HG02763 (cell line): ENCODE measurements at regions not wholly inside any gene's neighbourhood (a gene's known extent, or its start where the extent isn't known, plus 50 kb on each side); places are given as distances from the start of the nearest gene placed in this dataset.
A peak's percentile ranks its signal among the peaks of the same experiment; 100 is the strongest.
"Not testable (repeated sequence)": the region's sequence is repeated elsewhere in the genome, so short reads cannot be mapped to it uniquely, and the experiment has no call there.

Source experiments
- ATAC-seq: cut with Tn5 transposase; IDR thresholded peaks from one replicate; pipeline ENCODE4 v1.9.1; 2021; ENCODE audit warnings: mild to moderate bottlenecking, moderate library complexity; ENCODE audit not compliant: unreplicated experiment

DNA sequence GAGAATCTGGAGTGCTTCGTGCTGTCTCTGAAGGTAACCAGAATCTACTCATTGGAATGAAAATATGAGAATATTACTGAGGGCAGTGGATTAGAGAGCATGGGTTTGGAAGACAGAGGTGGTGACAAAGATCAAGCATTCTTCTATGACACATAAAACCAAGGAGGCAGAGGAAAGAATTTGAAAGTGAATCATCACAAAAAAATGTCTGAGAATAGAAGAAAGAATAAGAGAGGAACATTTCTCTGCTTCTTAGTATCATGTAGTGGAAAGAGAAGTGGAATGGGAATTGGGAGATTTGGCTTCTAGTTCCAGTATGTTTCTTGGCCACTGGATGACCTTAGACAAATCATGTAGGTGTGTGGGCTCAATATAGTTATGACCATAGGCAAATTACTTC is 474.0 kb downstream of the TFAP2B start:
- no peak for ATAC-seq

DNA sequence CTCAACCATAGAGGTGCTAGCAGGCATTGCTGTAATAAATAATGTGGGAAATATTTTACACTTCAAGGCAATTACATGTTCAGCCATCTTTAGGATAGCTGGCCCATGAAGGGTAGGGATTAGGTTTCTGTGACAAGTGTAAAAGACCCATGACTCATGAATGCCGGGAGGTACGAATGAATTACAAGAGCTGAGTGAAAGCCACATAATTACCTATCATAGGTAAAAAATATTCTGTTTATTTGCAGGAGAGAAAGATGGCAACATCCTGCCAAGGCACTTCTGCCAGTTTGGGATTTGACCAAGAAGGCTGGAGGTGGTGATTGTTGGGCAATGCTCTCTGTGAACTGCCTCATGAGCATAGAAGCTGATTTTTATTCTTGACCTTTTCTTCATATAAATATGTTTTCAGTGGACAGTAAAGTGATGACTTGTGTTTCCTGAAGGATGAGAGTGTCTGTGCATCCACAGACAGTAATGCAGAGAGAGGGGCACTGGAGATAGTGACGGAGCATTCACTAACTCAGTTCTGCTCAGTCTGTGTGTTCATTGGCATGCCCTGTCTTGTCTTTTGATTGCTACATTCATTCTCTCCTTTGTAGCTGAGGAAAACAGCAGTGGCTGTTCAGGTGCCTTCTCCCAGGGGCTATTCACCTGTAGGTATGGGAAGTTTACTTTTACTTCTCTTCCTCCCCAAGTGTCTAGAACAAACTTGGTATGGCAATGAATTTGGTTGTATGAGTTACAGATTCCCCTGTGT is 481.1 kb downstream of the TFAP2B start:
- ATAC-seq, result no peak

DNA sequence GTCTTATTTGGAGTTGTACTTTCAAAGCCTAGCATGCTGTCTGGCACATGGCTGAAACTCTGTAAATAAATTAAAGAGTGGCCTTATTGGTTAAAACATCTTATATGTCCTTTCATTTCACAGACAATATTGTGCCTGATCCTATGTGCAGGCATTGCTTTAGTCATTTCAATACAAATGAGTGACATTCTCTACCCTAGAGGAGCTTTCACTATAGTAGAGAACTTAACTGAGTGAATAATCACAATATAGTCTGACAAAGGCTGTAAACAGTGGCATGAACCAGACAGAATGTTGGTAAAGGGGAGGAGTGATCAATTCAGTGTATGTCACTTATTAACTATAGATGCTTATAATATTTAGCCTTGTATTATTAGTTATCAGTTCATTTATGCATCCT is 481.8 kb downstream of the TFAP2B start:
- no peak for ATAC-seq

DNA sequence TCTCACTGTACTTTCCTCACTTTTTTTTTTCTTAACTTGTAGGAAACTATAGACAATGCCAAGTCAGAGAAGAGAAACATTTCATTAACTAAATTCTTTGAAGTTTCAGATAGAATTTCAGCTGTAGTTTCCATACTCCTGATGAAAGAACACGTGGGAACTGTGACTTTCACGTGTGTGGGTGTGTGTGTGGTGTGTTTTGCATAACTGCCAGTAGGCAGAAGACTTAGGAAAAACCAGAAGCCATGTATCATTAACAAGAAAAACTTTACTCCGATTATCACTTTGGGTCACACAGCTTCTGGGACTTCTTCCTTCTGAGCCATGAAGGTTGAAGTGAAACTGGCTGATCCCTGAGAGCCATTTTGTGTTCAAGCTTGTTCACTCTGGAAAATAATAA is 483.3 kb downstream of the TFAP2B start:
- peak; percentile 63 for ATAC-seq

DNA sequence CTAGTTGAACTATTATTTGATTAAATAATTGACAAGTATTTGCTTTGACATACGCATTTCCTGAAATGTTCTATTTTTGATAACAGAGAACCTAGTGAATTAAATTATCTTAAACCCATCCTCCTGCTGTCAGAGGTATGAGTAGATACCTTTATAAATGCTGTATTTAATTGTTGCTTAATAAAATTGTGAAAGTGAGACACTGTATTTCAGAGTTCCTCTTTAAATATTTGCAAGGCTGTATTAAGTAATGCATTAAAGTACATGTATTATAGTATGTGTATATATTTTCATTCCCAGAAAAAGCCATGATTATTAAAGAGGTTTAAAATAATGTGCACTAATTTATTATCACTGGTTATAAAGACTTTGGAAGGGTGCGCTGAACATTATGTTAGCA is 483.8 kb downstream of the TFAP2B start:
- ATAC-seq, result no peak

DNA sequence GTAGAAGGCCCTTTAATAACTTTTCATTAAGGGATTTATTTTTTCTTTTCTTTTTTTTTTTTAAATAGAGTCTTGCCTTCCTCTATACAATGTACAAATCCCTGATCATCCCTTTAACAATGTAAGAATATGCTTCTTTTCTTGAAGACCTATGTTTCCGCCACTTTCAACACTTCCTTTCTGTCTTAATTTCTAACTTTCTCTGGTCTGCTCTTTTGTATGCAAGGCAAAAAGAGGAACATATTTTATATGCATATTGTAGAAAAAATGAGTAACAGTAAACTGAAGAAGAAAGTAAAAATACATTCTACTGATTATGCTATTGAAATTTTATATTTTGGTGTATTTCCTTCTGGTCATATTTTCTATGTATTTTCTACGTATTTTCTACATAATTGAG is 484.7 kb downstream of the TFAP2B start:
- ATAC-seq, result no peak

DNA sequence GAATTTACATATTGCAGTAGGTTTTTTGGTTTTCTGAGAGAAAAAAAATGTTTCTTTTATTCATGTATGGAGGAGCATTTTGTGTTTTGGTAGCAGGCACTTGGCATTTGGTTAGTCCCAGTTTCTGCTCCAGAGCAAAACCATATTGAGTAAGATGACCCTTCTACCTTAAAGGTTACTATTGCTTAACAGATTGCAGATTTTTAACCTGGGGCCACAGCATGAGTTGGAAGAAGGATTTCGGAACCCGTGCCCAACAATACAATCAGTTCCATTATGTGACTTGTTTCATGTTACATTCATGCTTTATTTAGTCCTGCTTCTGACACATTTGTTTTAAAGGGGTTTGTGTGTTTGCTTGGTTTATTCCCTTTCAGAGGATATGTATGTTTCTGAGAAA is 496.3 kb downstream of the TFAP2B start:
- ATAC-seq, result no peak

DNA sequence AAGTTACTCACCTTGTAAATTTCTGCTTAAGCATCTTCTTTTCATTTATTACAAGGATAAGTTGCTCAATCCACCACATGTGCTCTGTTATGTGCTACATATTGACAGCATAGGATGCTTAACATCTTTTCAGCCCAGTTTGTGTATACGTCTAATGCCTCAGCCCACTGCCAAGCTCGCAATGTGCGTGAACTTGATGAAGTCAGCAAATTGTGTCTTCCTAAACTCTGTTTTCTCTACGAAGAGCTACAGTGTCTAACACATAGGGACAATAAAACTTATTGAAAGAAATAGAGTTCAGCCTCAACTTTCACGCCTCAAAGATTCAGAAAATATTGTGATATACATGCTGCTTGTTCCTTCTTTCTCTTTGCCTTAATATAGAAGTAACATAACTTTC is 500.0 kb downstream of the TFAP2B start:
- ATAC-seq, result no peak

DNA sequence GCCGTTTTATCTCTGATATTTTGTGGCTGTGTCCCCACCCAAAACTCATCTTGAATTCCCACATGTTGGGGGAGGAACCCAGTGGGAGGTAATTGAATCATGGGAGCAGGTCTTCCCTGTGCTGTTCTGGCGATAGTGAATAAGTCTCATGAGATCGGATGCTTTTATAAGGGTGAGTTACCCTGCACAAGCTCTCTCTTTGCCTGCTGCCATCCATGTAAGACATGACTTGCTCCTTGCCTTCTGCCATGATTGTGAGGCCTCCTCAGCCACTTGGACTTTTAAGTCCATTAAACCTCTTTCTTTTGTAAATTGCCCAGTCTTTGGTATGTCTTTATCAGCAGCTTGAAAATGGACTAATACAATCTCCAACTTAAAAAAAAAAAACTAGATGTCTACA is 502.8 kb downstream of the TFAP2B start:
- ATAC-seq, result not testable (repeated sequence)

DNA sequence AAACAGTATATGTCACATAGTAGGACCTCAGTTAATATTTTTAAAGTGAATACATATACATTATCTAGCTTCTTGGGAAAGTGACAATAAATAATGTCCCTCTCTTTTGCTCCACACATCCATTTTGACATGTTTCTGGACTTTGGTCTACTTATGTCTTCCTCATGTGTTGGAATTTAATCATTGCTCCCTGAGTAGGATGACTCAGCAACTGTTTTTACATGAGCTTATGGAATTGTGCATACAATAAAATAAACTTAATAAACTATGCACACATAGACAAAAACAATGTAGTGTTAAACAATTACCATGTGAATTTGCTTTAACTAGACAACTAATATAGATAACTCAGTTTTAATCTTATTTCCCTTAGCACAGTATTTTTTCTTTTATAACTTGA is 503.8 kb downstream of the TFAP2B start:
- no peak for ATAC-seq

DNA sequence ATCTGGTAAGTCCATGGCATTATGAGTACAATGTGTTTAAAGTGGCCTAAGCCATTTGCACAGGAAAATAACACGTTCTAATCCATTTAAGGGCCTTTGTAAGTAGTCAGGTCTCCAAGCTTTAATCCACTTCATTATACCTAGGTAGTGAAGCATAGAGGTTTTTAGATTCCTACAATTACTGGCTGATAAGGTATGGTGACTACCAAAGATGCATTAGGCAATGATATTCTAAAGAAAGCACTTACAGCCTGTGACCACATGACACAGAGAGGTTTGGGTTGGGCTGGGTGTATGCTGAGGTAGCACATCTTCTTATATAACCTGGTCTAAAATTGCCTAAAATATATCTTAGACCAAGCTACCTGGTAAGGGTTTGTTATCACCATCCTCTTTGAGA is 504.4 kb downstream of the TFAP2B start:
- ATAC-seq, result no peak

DNA sequence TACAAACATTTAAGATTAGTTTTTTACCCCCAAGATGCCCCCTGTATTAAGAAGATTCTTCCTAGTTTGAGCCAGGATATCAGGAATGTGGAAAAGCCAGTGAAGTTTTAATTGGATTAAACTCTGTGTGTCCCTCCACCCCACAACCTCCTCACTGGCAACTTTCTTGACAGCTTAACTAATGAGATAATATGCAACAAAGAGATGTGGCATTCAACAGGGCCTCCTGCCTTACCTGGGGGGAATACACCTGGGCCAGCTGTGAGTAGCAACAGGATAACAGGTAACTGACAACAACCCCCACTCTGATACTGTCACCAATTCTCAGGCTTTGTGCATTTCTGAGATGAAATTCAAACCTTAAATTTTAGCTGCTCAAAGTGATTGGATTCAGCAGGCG is 512.3 kb downstream of the TFAP2B start:
- no peak for ATAC-seq

DNA sequence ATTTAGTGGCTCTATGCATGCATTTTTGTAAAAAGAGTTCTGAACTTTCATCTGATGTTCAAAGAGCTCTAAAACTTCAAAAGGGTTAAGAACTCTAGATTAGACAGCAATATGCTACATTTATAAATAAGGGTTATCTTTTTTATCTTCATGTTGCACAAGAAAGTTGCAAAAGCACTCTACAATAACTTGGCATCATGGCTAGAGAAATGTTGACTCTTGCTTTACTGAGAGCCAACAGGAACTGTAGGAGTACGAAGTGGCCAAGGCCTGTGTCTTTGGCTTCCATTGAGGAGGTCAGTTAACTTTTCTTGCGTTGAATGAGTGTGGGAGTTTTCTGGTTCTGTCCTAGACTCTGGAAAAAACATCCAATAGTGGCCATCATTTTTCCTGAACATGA is 516.9 kb downstream of the TFAP2B start:
- no peak for ATAC-seq

DNA sequence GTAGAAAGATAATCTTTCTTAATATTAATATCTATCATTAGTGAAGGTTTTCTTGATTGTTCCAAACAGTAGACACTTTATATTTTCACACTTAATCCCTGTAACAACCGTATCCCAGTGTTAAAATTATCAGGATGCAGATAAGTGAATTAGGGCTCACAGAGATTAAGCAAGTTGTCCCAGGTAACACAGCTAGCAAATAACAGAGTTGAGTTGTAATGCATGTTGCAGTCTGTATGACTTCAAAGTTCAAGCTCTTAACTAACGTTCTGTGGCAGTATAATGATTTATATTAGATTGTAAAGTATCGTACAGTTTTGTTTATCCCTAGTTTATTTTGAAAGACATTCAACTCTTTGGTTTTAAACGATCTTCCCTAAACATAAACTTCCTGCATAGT is 517.5 kb downstream of the TFAP2B start:
- ATAC-seq, result no peak

DNA sequence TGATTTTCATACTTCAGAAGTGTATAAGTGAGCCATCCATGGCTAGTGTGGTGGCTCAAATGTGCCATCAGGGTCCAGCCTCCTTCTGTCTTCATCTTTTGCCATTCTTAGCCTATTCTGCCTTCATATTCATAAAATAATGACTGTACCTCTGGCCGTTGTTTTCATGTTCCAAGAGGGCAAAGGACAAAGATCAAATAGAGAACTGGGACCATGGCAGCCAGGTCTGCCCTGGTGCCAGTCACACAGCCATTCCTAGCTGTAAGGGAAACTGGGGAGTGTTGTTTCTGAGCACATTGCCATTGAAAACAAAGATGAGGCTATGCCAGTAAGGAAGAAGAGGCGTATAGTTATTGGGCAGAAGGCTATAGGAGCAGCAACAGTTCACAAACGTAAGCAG is 518.6 kb downstream of the TFAP2B start:
- ATAC-seq, result no peak

DNA sequence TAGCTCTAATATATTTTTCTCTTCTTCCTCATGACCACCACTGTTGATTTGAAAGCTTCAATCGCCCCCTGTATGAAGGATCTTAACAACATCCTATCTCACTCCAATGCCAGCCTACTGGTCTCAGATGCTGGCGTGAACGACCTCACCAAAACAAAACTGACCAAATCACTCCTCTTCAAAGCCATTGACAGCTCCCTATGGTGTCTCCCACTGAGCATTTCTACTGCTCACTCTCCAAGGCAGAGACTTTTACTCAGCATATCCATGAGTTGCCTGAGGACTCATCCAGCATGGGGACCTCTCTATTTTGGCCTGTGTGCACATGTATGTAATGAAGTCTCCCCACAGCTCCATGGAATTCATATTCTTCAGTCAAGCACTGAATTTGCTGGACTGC is 520.4 kb downstream of the TFAP2B start:
- no peak for ATAC-seq

DNA sequence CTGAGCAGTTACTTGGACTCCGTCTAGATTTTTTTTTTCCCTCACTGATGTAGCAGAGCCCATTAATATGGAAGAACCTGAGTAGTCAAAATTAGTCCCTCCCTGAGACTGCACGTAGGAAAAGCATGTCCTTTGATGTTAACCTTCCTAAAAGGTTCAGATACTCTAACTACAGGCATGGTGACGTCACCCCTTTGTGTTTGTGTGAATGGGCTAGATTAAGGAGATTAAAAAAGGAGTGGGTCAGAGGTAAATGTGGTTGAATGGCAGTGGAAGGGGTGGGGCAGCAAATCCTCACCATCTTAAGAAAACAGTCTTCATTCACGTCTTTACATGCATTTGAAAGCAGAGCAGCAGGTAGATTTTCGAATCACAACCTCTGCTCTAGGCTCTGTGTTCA is 521.1 kb downstream of the TFAP2B start:
- ATAC-seq, result no peak

DNA sequence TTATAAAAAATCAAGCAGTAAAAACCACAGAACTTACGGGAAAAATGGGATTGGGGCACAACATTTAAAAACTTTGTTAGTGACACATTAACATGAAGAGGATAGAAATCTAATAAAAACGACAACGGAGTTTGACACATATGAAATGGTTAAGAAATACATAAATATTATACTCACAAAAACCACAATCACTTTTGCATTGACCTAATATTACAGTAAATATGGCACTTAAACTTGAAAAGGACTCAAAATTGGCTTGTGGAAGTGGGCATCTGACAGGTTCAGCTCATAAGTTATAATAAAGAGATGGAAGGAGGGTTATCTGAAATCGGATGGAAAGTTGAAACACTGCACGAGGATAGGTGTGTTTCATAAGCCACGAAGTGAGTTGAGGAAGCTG is 523.7 kb downstream of the TFAP2B start:
- ATAC-seq, result no peak

DNA sequence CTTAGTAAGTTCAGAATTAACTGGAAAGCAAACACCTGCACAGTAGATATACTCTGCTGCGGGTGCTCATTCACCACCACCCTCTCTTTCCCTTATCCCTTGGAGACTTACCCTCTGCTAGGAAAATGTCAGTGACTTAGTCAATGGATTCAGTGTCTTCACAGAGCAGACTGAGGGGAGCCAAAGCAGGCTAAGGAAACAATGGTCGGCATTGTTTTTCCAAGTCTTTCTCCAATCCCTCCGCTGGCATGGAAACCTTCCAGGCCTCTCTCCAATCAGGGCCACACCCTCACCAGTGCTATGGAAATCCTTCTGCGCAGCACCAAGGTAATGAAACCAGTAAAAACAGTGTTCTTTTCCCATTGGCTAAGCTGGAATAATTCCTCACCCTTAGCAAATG is 531.2 kb downstream of the TFAP2B start:
- no peak for ATAC-seq

DNA sequence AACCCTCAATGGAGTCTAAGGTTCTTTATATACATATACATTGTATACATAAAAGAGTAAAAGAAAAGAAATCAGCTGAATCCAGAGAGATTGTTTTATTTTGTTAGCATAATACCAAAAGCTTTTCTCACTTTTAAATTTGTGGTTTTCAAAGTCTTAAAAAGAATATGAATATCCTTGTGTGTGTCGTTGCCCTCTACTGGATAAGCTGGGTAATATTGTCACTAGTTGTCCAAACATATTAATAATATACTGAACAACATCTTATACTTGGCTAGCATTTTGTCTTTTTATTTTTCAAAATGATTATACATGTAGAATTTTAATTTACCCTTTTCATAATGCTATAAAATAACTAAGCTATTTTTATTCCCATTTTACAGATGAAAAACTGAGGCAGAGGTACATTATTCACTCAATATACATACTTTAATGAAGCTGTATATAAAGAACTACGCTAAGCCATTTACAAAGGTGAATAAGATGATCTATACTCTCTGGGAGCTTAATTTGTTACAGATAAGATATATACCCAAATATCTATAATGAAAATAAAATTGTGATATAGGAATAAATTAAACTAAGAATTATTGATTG is 531.7 kb downstream of the TFAP2B start:
- ATAC-seq, result no peak

DNA sequence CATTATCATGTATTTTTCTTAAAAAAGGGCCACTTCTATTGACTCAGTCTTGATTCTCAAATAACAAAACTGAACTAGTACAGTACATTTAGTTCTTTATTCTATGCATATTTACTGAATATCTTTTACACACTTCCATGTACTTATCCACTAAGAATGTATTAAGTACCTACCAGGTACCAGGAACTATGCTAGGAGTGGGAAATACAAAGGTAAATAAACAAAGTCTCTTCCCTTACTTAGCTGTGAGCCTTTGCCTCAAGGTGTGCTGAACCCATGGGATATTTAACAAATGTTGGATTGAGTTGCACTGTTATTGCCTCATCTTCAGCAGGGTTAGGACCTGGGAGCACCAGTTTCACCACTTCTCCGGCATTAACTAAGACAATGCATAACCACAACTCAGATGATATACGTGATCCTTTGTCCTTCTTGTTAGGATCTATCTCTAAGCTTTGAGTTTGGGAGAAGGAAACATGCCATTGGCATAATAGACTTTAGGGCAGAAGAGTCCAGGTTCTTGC is 533.9 kb downstream of the TFAP2B start:
- no peak for ATAC-seq

DNA sequence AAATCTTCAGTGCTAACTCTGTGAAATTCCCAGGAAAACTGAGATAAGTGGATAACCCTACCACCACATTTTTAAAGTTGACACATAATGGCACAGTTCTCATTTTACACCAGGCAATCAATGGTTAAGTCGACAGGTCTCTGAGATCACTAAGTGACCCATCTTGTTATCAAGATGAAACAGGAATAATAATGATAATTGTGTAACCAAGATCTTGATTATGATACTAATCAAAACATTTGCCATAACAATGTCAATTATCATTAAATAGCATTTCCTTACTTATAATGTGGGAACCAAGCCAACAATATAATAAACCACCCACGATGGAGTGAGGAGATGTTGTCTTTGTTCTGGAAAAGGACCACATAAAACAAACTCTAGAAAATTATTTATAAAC is 541.6 kb downstream of the TFAP2B start:
- ATAC-seq, result no peak

DNA sequence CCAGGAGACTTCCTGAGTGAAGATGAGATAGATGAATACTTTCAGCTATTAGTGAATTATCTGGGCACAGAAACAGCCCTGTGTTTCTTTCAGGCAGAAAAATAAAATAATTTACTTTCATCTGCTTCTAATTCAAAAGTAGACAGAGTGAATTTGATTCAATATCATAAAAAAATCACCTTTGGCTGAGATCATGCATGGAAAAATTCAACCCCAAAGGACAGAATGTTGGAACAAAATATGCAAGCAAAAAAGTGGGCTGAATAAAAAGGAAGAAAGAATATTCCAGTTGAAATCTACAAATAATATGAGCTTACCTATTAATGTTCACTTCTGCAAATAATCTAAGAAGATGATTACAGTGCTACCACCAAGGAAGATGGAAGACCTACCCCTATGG is 546.9 kb downstream of the TFAP2B start:
- no peak for ATAC-seq
